Endothelial cell of umbilical vein (primary cell): ENCODE measurements at regions not wholly inside any gene's neighbourhood (a gene's known extent, or its start where the extent isn't known, plus 50 kb on each side); places are given as distances from the start of the nearest gene placed in this dataset.
A peak's percentile ranks its signal among the peaks of the same experiment; 100 is the strongest.

Experiments used
- BruUV-seq: library from RNA; stranded (reverse); fragments of 400-500 nt; replicated peaks from 2 replicates; lab custom pipeline; 2021; lab: Mats Ljungman, UMichigan
- CTCF ChIA-PET: fragments of 300-600, 350-600 bp; sonication (Branson Sonifier 250); formaldehyde crosslinking; loops from one replicate; lab custom pipeline; 2021; ENCODE audit warnings: antibody characterized with exemption, inconsistent platforms; lab: Charles Lee
- POLR2A ChIA-PET: fragments of 300-600, 350-600 bp; sonication (Branson Sonifier 250); formaldehyde crosslinking; loops from one replicate; lab custom pipeline; 2021; ENCODE audit warnings: antibody characterized with exemption, inconsistent platforms; lab: Charles Lee
- DNase-seq: peaks from one replicate; pipeline ENCODE4 v3.0.0-alpha.2; 2011; ENCODE audit warnings: low read depth, low spot score
- FAIRE-seq: peaks from 2 replicates; lab custom pipeline; 2011; peaks lifted over from hg19 to GRCh38; lab: Jason Lieb, UNC
- H2AFZ ChIP-seq: 2 replicates; pipeline ENCODE4 v1.6.0; 2012; ENCODE audit warnings: low read depth, low read length, control low read depth, inconsistent platforms
- H3K27ac ChIP-seq: 2 replicates; pipeline ENCODE4 v1.5.1; 2011; ENCODE audit warnings: low read depth, mild to moderate bottlenecking, control low read depth, low read length, moderate library complexity; ENCODE audit not compliant: insufficient read depth
- H3K27me3 ChIP-seq, 2 experiments: 2 replicates each; pipeline versions ENCODE4 v1.6.0 to v1.6.1; 2011; ENCODE audit warnings: low read length in 2 of 2, mixed read lengths in 1 of 2; ENCODE audit not compliant: control insufficient read depth in 2 of 2, insufficient read depth in 2 of 2
- H3K36me3 ChIP-seq, 2 experiments: 2 replicates in 1 of 2; 3 replicates in 1 of 2; pipeline ENCODE4 v1.5.1; 2011; ENCODE audit warnings: low read length in 2 of 2, mild to moderate bottlenecking in 1 of 2, moderate library complexity in 1 of 2; ENCODE audit not compliant: control insufficient read depth in 2 of 2, insufficient read depth in 2 of 2; ENCODE audit errors: extremely low read depth in 1 of 2
- H3K4me1 ChIP-seq: 3 replicates; pipeline ENCODE4 v1.5.1; 2011; ENCODE audit warnings: mild to moderate bottlenecking, low read length; ENCODE audit not compliant: control insufficient read depth, insufficient read depth; ENCODE audit errors: extremely low read depth
- H3K4me2 ChIP-seq: 2 replicates; pipeline ENCODE4 v1.6.1; 2011; ENCODE audit warnings: low read length, control low read depth, mixed read lengths; ENCODE audit not compliant: insufficient read depth
- H3K4me3 ChIP-seq, 3 experiments: fragments of 200-600 bp in 1 of 3; sonication (generic), shearing (Covaris generic) in 1 of 3; replicated peaks in 1 of 3; 2 replicates each; pipeline ENCODE4 v1.5.1; 2011 to 2016; ENCODE audit warnings: control low read depth in 3 of 3, low read length in 3 of 3, mild to moderate bottlenecking in 2 of 3, inconsistent platforms in 1 of 3, low read depth in 1 of 3, moderate library complexity in 1 of 3; ENCODE audit not compliant: insufficient read depth in 1 of 3
- H3K79me2 ChIP-seq: 2 replicates; pipeline ENCODE4 v1.6.0; 2012; ENCODE audit warnings: low read length, inconsistent platforms; ENCODE audit not compliant: control insufficient read depth, insufficient read depth
- H3K9ac ChIP-seq: replicated peaks from 2 replicates; pipeline ENCODE3; 2011; ENCODE audit warnings: low read length, control low read depth; ENCODE audit not compliant: insufficient read depth; ENCODE audit errors: extremely low read depth
- H3K9me1 ChIP-seq: replicated peaks from 3 replicates; pipeline ENCODE4 v1.6.0; 2011; ENCODE audit warnings: mild to moderate bottlenecking, low read length; ENCODE audit not compliant: control insufficient read depth, insufficient read depth; ENCODE audit errors: extremely low read depth
- H3K9me3 ChIP-seq: replicated peaks from 2 replicates; pipeline ENCODE4 v1.5.1; 2012; ENCODE audit warnings: low read length, inconsistent platforms; ENCODE audit not compliant: control insufficient read depth, insufficient read depth
- H4K20me1 ChIP-seq: replicated peaks from 2 replicates; pipeline ENCODE3; 2011; ENCODE audit warnings: mild to moderate bottlenecking, low read length; ENCODE audit not compliant: control insufficient read depth, insufficient read depth; ENCODE audit errors: extremely low read depth
- EZH2 ChIP-seq: IDR thresholded peaks from 2 replicates; pipeline ENCODE4 v1.6.1; 2012; ENCODE audit warnings: borderline replicate concordance, low read depth, mild to moderate bottlenecking, moderate library complexity, low read length, inconsistent platforms; ENCODE audit not compliant: severe bottlenecking
- FOS ChIP-seq: IDR thresholded peaks from 2 replicates; pipeline ENCODE4 v1.6.1; 2011; ENCODE audit warnings: mild to moderate bottlenecking, low read length, moderate library complexity, borderline replicate concordance; ENCODE audit not compliant: insufficient read depth
- GATA2 ChIP-seq: IDR thresholded peaks from 2 replicates; pipeline ENCODE4 v1.7.0; 2011; ENCODE audit warnings: low read depth, mild to moderate bottlenecking, moderate library complexity, mixed read lengths, low read length; ENCODE audit not compliant: insufficient read length, insufficient read depth
- JUN ChIP-seq: IDR thresholded peaks from 2 replicates; pipeline ENCODE4 v1.6.1; 2011; ENCODE audit warnings: borderline replicate concordance, low read depth; ENCODE audit not compliant: insufficient read length, insufficient read depth
- MYC ChIP-seq: IDR thresholded peaks from one replicate; pipeline ENCODE4 v1.6.1; 2011; ENCODE audit warnings: mild to moderate bottlenecking, low read depth, low read length
- POLR2A ChIP-seq: IDR thresholded peaks from 2 replicates; pipeline ENCODE4 v1.6.1; 2012; ENCODE audit warnings: low read depth, mild to moderate bottlenecking, control low read depth, low read length
- POLR2AphosphoS5 ChIP-seq: IDR thresholded peaks from 2 replicates; pipeline ENCODE4 v1.6.1; 2012; ENCODE audit warnings: low read depth, mild to moderate bottlenecking, control low read depth, low read length, moderate library complexity; ENCODE audit not compliant: insufficient read depth
- dilution Hi-C: fragments of 300-500 bp; cut with MboI; formaldehyde crosslinking; loops from one replicate; pipeline ENCODE4 v1.15.0; 2019; ENCODE audit warnings: low sequenced_read_pairs; ENCODE audit not compliant: extremely low pct_ligation_motif_present
- intact Hi-C: fragments of 100-400 bp; cut with micrococcal nuclease; formaldehyde crosslinking; loops from one replicate; pipeline ENCODE4 v1.10.0; 2022
- TF ChIP-seq, protein P1 (sequence below): IDR thresholded peaks from 2 replicates; pipeline ENCODE4 v1.6.1; 2011; ENCODE audit not compliant: insufficient read depth, insufficient read length
- TF ChIP-seq, protein P2 (sequence below), 2 donors: IDR thresholded peaks; 1 replicate in 1 of 2; 2 replicates in 1 of 2; pipeline ENCODE4 v1.5.1; 2011; ENCODE audit warnings: low read length in 2 of 2, mild to moderate bottlenecking in 2 of 2, moderate library complexity in 2 of 2, control low read depth in 1 of 2, inconsistent platforms in 1 of 2, low read depth in 1 of 2; ENCODE audit not compliant: insufficient read depth in 1 of 2; ENCODE audit errors: extremely low read depth in 1 of 2

DNA sequence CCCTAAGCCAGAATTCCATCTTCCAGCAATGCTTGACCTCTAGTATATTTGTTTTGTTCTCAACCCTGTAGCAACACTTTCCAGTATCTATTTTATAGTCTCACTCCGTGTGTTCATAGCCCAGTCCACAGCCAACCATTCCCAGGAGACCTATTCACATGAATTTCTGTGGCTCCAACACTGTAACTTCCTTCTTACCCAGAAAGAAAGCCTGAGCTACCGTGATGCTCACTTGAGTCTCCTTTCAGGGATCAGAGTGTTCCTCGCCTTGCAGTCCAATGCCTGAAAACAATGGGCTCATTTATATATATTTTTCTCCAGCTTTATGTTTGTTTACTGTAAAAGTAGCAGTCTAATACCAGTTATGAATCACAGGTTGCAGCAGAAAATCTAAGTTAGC is 645.0 kb upstream of the NOVA1 start:
- Histone ChIP-seq H3K4me1 (peaks cover 2% of the 10 kb centered on the region), H3K27ac (no peak overlapping the region), H3K4me3 (no peak overlapping the region), H3K36me3 (no peaks in the 10 kb centered on the region), H3K9ac (no peak overlapping the region), H4K20me1 (no peaks in the 10 kb centered on the region), H3K9me3 (no peaks in the 10 kb centered on the region), H3K79me2 (no peaks in the 10 kb centered on the region), H3K27me3 (no peaks in the 10 kb centered on the region), H3K9me1 (no peaks in the 10 kb centered on the region), H2AFZ (peak overlapping the region; percentile 84), H3K4me2 (no peak overlapping the region)
- DNase-seq (peak; percentile 10), FAIRE-seq (no peak)
- dilution Hi-C loops, result no loop called here
- CTCF ChIA-PET, result no interaction called here
- no TSS peak for BruUV-seq
- POLR2A ChIA-PET, result no interaction called here
- intact Hi-C loops, result no loop called here
- TF ChIP-seq, protein P1, sequence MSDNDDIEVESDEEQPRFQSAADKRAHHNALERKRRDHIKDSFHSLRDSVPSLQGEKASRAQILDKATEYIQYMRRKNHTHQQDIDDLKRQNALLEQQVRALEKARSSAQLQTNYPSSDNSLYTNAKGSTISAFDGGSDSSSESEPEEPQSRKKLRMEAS, result no peak
- TF ChIP-seq MYC (no peak), POLR2AphosphoS5 (no peak), GATA2 (no peak), FOS (no peak), POLR2A (no peak), EZH2 (no peak), JUN (no peak)
- TF ChIP-seq, protein P2, sequence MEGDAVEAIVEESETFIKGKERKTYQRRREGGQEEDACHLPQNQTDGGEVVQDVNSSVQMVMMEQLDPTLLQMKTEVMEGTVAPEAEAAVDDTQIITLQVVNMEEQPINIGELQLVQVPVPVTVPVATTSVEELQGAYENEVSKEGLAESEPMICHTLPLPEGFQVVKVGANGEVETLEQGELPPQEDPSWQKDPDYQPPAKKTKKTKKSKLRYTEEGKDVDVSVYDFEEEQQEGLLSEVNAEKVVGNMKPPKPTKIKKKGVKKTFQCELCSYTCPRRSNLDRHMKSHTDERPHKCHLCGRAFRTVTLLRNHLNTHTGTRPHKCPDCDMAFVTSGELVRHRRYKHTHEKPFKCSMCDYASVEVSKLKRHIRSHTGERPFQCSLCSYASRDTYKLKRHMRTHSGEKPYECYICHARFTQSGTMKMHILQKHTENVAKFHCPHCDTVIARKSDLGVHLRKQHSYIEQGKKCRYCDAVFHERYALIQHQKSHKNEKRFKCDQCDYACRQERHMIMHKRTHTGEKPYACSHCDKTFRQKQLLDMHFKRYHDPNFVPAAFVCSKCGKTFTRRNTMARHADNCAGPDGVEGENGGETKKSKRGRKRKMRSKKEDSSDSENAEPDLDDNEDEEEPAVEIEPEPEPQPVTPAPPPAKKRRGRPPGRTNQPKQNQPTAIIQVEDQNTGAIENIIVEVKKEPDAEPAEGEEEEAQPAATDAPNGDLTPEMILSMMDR (IDR thresholded peaks at IDR 0.05; ENCODE audit: extremely low read depth in 1 of 2, insufficient read depth in 1 of 2, low read depth in 1 of 2, low read length in 2 of 2), result no peak
